ENCODE measurements at regions not wholly inside any gene's neighbourhood (a gene's known extent, or its start where the extent isn't known, plus 50 kb on each side); places are given as distances from the start of the nearest gene placed in this dataset.

DNA sequence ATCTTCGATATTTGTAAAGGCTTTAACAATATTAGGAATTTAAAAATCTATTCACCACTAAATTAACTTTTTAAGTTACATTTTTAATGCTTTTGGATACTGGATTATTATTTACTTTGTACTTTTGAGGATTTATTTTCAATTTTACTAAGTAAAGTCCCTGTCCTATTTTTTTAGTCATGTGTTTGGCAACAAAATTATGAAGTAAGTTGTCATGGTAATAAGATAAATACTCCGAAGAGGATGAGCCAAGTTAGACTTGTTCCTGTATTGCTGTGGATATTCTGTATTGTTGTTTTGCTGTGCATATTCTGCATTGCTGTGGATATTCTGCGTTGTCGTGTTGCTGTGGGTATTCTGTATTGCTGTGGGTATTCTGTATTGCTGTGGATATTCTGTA is 210.1 kb downstream of the MTRR start:
- H3K27ac ChIP-seq, result no peak overlapping the region
- no peaks in the 10 kb centered on the region for H3K9me3 ChIP-seq
- no peaks in the 10 kb centered on the region for H3K27me3 ChIP-seq
- H3K36me3 ChIP-seq, result no peaks in the 10 kb centered on the region
- TF ChIP-seq POLR2AphosphoS5 (IDR thresholded peaks at IDR 0.05), result no peak
- TF ChIP-seq, protein P1, sequence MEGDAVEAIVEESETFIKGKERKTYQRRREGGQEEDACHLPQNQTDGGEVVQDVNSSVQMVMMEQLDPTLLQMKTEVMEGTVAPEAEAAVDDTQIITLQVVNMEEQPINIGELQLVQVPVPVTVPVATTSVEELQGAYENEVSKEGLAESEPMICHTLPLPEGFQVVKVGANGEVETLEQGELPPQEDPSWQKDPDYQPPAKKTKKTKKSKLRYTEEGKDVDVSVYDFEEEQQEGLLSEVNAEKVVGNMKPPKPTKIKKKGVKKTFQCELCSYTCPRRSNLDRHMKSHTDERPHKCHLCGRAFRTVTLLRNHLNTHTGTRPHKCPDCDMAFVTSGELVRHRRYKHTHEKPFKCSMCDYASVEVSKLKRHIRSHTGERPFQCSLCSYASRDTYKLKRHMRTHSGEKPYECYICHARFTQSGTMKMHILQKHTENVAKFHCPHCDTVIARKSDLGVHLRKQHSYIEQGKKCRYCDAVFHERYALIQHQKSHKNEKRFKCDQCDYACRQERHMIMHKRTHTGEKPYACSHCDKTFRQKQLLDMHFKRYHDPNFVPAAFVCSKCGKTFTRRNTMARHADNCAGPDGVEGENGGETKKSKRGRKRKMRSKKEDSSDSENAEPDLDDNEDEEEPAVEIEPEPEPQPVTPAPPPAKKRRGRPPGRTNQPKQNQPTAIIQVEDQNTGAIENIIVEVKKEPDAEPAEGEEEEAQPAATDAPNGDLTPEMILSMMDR (IDR thresholded peaks at IDR 0.05), result no peak
- TF ChIP-seq EP300 (IDR thresholded peaks at IDR 0.05), result no peak
- TF ChIP-seq POLR2A (IDR thresholded peaks at IDR 0.05), result no peak
- no peaks in the 10 kb centered on the region for H3K4me1 ChIP-seq
- no peak overlapping the region for H3K4me3 ChIP-seq
- DNase-seq (ENCODE audit: low spot score in 2 of 2), result no peak
- WGBS, result 57% methylated on average over 4 of the region's 4 CpGs

DNA sequence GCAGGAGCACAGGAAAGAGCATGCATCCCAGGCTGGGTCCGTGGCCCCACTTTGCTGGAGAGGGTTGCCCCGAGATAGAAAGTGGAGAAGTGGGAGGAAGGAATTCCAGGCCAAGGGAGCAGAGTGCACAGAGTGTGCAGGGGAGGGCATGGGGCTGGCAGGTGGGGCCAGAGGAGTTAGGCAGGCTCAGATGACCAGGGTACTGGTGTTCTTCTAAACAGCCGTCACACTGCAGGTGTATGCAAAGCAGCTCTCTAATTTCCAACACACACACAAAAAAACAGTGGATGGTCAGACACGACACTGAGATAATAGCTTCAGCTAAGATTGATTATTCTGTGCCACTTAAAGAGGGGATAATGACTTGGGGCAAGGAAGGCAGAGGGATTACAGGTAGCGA is 212.2 kb downstream of the MTRR start:
- Histone ChIP-seq H3K27me3 (no peaks in the 10 kb centered on the region), H3K36me3 (no peaks in the 10 kb centered on the region), H3K27ac (no peak overlapping the region), H3K9me3 (no peaks in the 10 kb centered on the region), H3K4me3 (no peak overlapping the region), H3K4me1 (no peaks in the 10 kb centered on the region)
- no peak for DNase-seq (ENCODE audit: low spot score in 2 of 2)
- no peak for TF ChIP-seq POLR2AphosphoS5 (IDR thresholded peaks at IDR 0.05)
- TF ChIP-seq POLR2A (IDR thresholded peaks at IDR 0.05), result no peak
- no peak for TF ChIP-seq EP300 (IDR thresholded peaks at IDR 0.05)
- TF ChIP-seq, protein P1 (IDR thresholded peaks at IDR 0.05), result no peak
- WGBS, result 54% methylated on average over 5 of the region's 5 CpGs

DNA sequence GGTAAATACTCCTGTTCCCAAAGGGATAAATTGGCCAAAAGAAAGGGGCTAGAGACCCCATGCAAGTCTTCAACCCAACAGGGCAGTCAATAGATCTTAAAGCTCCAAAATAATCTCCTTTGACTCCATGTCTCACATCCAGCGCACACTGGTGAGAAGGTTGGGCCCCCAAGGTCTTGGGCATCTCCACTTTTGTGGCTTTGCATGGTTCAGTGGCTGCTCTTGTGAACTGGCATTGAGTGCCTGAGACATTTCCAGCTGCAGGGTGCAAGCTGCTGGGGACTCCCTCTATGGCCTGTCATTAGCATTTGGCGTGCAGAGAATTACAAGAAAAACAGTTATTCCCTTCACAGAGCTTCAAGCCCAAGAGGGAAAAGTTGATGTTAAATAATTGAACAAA is 224.7 kb downstream of the MTRR start:
- H3K27me3 ChIP-seq, result no peaks in the 10 kb centered on the region
- no peak overlapping the region for H3K27ac ChIP-seq
- TF ChIP-seq, protein P1 (IDR thresholded peaks at IDR 0.05), result no peak
- no peak for TF ChIP-seq POLR2A (IDR thresholded peaks at IDR 0.05)
- no peak for TF ChIP-seq POLR2AphosphoS5 (IDR thresholded peaks at IDR 0.05)
- no peak for TF ChIP-seq EP300 (IDR thresholded peaks at IDR 0.05)
- no peaks in the 10 kb centered on the region for H3K36me3 ChIP-seq
- WGBS, result 88% methylated on average over 2 of the region's 2 CpGs
- DNase-seq (ENCODE audit: low spot score in 2 of 2), result no peak
- H3K4me3 ChIP-seq, result no peak overlapping the region
- H3K4me1 ChIP-seq, result no peaks in the 10 kb centered on the region
- H3K9me3 ChIP-seq, result no peaks in the 10 kb centered on the region

DNA sequence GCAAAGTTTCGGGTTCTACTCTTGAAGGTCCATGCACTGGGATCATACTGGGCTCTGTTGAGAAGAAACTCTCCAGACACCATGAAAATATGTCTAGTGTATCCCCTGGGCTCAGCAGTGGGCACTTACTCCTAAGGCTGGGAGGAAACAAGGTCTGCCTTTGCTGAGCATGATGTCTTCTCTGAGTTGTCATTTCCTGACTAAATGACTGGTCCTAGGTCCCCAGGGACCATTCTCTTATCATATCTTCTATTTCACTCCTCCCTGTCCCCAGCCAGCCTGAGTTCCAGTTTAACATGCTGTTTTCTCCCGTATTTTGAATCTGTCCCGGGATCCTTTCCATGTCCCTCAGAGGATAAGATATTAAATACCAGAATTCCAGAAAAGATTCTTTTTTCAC is 225.4 kb downstream of the MTRR start:
- WGBS, result 88% methylated on average over 2 of the region's 3 CpGs
- no peak for TF ChIP-seq EP300 (IDR thresholded peaks at IDR 0.05)
- TF ChIP-seq, protein P1 (IDR thresholded peaks at IDR 0.05), result no peak
- no peak for TF ChIP-seq POLR2A (IDR thresholded peaks at IDR 0.05)
- no peak for TF ChIP-seq POLR2AphosphoS5 (IDR thresholded peaks at IDR 0.05)
- Histone ChIP-seq H3K36me3 (no peaks in the 10 kb centered on the region), H3K9me3 (no peaks in the 10 kb centered on the region), H3K27me3 (no peaks in the 10 kb centered on the region), H3K4me3 (no peak overlapping the region), H3K4me1 (no peaks in the 10 kb centered on the region), H3K27ac (no peak overlapping the region)
- DNase-seq (ENCODE audit: low spot score in 2 of 2), result no peak

DNA sequence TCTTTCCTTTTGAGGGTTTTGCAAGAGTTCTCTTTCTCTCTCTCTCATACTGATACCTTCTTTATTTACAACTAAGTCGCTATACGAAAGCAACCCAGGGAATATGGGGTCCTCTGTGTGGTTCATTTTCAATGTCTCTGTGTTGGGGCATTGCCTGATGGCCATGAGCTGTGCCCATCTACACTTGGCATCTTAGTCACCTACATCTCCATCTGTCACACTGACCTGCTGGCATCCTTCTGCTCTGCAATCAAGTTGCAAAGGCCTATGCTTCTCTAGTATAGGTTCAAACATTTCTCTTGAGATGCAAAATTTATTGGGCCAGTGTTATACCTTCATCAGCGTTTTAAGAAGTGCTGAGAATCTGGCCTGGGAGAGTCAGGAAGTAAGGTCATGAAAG is 228.2 kb downstream of the MTRR start:
- no peak for DNase-seq (ENCODE audit: low spot score in 2 of 2)
- WGBS, result 90% methylated on average over 3 of the region's 3 CpGs
- no peak overlapping the region for H3K27ac ChIP-seq

More for the DNA sequence above, 228.2 kb downstream of the MTRR start:
- TF ChIP-seq EP300 (IDR thresholded peaks at IDR 0.05) (no peak), POLR2AphosphoS5 (IDR thresholded peaks at IDR 0.05) (no peak), POLR2A (IDR thresholded peaks at IDR 0.05) (no peak)
- TF ChIP-seq, protein P1 (IDR thresholded peaks at IDR 0.05), result no peak
- no peaks in the 10 kb centered on the region for H3K36me3 ChIP-seq
- H3K4me1 ChIP-seq, result no peaks in the 10 kb centered on the region
- H3K4me3 ChIP-seq, result no peak overlapping the region
- no peaks in the 10 kb centered on the region for H3K9me3 ChIP-seq
- H3K27me3 ChIP-seq, result no peaks in the 10 kb centered on the region
